NCI-H524 treated with DMSO at 0.1 percent for 48 hours (cell line): ENCODE measurements at regions not wholly inside any gene's neighbourhood (a gene's known extent, or its start where the extent isn't known, plus 50 kb on each side); places are given as distances from the start of the nearest gene placed in this dataset.
"Not testable (repeated sequence)": the region's sequence is repeated elsewhere in the genome, so short reads cannot be mapped to it uniquely, and the experiment has no call there.

Experiments
- DNase-seq: peaks from one replicate; lab custom pipeline; 2025; lab: John Stamatoyannopoulos, UW

GRCh38 chr14:34063470-34064164, 112.7 kb upstream of the EGLN3 start:
- no peak for DNase-seq

GRCh38 chr14:34063042-34063441, 112.2 kb upstream of the EGLN3 start:
- DNase-seq: no peak

- no peak for DNase-seq
These were observed 111.6 kb upstream of the EGLN3 start for GRCh38 chr14:34062353-34062973.

- DNase-seq: no peak
These were observed 109.8 kb upstream of the EGLN3 start for GRCh38 chr14:34060651-34060999.

- DNase-seq: no peak
These were observed 109.2 kb upstream of the EGLN3 start for GRCh38 chr14:34059925-34060650.

- DNase-seq: no peak
These were observed 108.4 kb upstream of the EGLN3 start for GRCh38 chr14:34059037-34059924.

- DNase-seq: no peak
These were observed 107.6 kb upstream of the EGLN3 start for GRCh38 chr14:34058510-34058909.

- DNase-seq: no peak
These were observed 105.2 kb upstream of the EGLN3 start for GRCh38 chr14:34056046-34056445.

GRCh38 chr14:34055157-34055950, 104.5 kb upstream of the EGLN3 start:
- no peak for DNase-seq

GRCh38 chr14:34053666-34054065, 102.8 kb upstream of the EGLN3 start:
- DNase-seq: no peak

GRCh38 chr14:34052658-34053014, 101.8 kb upstream of the EGLN3 start:
- DNase-seq: no peak

- no peak for DNase-seq
These were observed 101.2 kb upstream of the EGLN3 start for GRCh38 chr14:34051966-34052657.

- no peak for DNase-seq
These were observed 99.7 kb upstream of the EGLN3 start for GRCh38 chr14:34050606-34051005.

- no peak for DNase-seq
These were observed 98.9 kb upstream of the EGLN3 start for GRCh38 chr14:34049790-34050189.

- DNase-seq: not testable (repeated sequence)
These were observed 98.3 kb upstream of the EGLN3 start for GRCh38 chr14:34049187-34049586.

- no peak for DNase-seq
These were observed 96.1 kb upstream of the EGLN3 start for GRCh38 chr14:34046799-34047520.

GRCh38 chr14:34044666-34045306, 93.9 kb upstream of the EGLN3 start:
- DNase-seq: no peak

- DNase-seq: no peak
These were observed 93.4 kb upstream of the EGLN3 start for GRCh38 chr14:34044373-34044637.

- no peak for DNase-seq
These were observed 92.9 kb upstream of the EGLN3 start for GRCh38 chr14:34043627-34044372.
